HG02571 (cell line): ENCODE measurements at regions not wholly inside any gene's neighbourhood (a gene's known extent, or its start where the extent isn't known, plus 50 kb on each side); places are given as distances from the start of the nearest gene placed in this dataset.
"Not testable (repeated sequence)": the region's sequence is repeated elsewhere in the genome, so short reads cannot be mapped to it uniquely, and the experiment has no call there.

Experiments used
- ATAC-seq: cut with Tn5 transposase; IDR thresholded peaks from one replicate; pipeline ENCODE4 v1.9.1; 2021; ENCODE audit warnings: mild to moderate bottlenecking, moderate library complexity; ENCODE audit not compliant: unreplicated experiment

DNA sequence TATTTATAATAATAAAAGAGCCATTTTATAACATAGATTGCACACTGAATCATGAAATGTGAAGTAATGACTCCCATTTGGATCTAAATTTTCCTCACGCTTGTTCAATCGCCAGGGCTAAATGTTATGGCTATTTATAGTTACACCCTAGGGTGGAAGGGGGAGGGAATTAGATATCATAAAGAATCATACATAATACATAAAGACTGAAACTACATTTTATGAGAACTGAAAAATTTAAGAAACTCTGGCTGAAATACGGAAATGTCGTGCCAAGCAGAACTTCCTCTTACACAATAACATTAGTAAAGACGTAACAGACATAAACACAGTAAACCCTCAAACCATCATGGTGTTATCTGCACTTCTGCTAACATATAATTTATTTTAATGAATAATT is 327.5 kb upstream of the PHF14 start:
- no peak for ATAC-seq

- ATAC-seq = no peak
Measured at GRCh38 chr7:10648289-10648688, 325.4 kb upstream of the PHF14 start.

DNA sequence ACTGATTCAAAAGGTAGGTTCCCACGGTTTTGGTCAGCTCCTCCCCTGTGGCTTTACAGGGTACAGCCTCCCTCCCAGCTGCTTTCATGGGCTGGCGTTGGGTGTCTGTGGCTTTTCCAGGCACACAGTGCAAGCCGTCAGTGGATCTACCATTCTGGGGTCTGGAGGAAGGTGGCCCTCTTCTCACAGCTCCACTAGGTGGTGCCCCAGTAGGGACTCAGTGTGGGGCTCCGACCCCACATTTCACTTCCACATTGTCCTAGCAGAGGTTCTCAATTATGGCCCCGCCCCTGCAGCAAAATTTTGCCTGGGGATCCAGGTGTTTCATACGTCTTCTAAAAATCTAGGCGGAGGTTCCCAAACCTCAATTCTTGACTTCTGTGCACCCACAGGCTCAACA is 324.6 kb upstream of the PHF14 start:
- not testable (repeated sequence) for ATAC-seq

GRCh38 chr7:10655031-10655430 is 318.6 kb upstream of the PHF14 start:
- ATAC-seq = no peak

- ATAC-seq = no peak
Measured at GRCh38 chr7:10657201-10657600, 316.5 kb upstream of the PHF14 start.

GRCh38 chr7:10657837-10658236 is 315.8 kb upstream of the PHF14 start:
- no peak for ATAC-seq

GRCh38 chr7:10662491-10662890 is 311.2 kb upstream of the PHF14 start:
- no peak for ATAC-seq

DNA sequence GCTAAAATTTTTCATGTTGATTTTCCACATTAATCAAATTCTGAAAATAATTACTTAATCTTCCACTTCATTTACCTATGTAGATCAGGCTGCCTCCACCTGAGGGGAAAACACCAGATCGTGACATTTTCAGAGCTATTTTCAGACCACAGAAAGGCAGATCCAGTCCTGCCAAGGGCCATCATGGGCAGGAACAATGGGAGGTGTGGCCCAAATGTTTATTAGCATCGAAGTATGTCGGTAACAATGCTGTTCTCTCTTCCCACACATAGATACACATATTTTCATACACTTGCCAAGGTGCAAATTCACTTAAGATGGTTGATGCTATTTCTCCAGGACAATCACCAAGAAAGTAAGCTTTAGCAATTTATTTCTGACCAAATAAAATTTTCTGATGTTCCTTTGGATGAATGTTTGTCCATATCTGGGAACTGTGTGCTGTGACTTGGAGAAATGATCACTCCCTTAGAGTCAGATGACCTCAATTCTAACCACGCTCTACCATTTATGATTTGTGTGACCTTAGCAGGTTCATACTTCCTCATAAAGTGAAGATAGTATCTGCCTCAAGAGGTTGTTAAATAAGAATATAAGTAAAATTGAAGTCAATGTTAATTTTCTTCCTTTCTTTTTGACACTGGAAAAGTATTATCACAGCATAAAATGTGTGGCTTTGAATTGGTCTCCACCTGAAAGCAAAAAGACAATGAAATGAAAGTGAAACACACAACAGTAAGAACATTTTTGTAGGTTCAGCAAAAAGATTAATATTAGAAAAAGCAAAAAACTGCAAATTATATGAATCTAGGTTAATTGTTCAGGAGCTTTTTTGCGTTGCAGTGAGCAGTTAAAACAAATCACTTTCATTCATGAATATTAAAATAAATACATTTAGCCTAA is 310.4 kb upstream of the PHF14 start:
- no peak for ATAC-seq

DNA sequence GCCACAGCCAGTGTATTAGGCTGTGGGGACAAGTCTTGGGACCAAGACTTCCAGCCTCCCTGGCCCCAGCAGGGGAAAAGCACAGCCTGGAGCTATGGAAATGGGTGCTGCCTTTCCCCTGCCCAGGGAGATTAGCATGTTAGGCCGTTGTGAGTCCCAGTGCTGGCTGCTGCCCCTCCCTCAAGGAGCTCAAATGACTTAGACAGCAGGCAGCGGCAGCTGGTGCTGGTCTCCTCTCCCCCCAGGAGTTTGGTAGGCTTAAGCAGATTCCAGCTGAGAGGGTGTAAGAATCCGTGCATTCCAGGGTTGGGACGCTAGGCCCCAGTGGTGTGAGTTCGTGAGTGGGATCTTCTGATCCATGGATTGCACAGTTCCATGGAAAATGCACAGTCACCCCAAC is 301.5 kb upstream of the PHF14 start:
- no peak for ATAC-seq

GRCh38 chr7:10677211-10677610 is 296.5 kb upstream of the PHF14 start:
- ATAC-seq = no peak

- ATAC-seq = no peak
Measured at GRCh38 chr7:10677668-10678232, 295.9 kb upstream of the PHF14 start.

DNA sequence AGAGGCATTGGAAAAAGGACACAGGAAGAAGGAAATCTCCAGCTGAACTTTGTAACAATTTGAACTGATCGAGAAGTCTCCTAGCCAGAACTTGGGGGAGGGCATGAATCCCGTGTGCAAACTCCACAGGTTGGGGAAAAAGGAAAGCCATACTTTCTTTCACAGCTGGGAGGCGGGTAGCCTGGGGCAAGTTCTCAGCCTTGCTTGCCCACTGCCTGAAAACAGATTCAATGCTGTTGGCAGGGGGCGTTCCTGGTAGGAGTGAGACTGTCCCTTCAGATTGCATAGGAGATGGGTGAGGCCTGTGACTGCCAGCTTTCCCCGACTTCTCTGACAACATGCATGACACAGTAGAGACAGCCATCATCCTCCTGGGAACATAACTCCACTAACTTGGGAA is 289.1 kb upstream of the PHF14 start:
- no peak for ATAC-seq

- no peak for ATAC-seq
Measured at GRCh38 chr7:10685040-10685439, 288.6 kb upstream of the PHF14 start.

- no peak for ATAC-seq
Measured at GRCh38 chr7:10688544-10688943, 285.1 kb upstream of the PHF14 start.

- no peak for ATAC-seq
Measured at GRCh38 chr7:10696064-10696463, 277.6 kb upstream of the PHF14 start.

DNA sequence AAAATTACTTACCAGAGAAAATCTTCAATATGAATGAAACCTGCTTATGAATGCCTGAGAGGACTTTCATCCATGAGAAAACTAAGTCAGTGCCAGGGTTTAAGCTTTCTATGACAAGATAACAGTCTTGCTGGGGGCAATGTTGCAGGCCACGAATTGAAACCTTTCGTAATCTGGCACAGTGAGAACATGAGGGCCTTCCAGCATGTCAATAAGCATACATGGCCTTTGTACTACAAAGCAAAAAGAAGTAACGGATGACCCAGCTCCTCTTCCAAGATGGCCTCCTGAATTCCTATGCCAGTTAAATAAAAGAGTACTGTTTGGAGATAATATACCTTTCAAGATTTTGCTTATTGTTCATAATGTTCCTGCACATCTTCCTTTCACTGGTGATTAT is 270.6 kb upstream of the PHF14 start:
- ATAC-seq = no peak

- no peak for ATAC-seq
Measured at GRCh38 chr7:10703981-10704380, 269.7 kb upstream of the PHF14 start.

DNA sequence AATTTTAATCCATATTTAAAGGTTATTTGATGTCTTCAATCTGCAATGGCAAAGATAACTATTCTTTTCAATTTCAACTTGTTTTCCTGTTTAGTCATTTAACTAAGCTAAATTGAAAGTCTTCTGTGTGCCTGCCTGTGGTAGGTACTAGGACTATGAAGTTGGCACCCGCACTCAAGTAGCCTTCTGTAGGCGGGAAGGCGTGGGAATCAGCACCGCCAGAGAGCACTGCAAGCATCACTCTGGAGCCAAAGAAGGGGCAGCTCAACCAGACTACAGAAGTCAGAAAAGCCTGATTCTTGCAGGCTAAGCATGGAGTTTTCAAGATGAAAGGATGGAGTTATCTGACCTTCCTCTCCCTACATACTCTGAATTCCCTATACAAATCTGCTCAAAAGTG is 269.0 kb upstream of the PHF14 start:
- ATAC-seq = no peak

GRCh38 chr7:10706875-10707493 is 266.7 kb upstream of the PHF14 start:
- ATAC-seq = peak; percentile 100

DNA sequence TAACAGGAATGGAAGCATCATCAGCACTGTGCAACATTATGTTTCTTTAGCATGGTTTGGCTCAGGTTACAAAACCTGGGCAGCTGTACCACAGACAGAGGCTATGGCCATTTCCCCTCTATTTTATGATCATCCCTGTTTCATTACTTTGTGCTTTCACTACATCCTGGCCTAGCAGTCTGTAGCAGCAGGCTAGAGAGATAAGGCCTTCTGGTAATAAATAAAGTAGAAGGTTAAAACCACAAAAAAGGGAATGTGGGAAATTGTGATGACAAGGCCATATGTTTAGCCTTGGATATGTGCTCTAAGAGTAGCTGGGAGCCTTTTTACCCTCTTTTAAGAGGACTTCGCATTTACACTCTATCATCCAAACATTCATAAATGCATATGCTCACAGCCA is 266.2 kb upstream of the PHF14 start:
- peak; percentile 17 for ATAC-seq

DNA sequence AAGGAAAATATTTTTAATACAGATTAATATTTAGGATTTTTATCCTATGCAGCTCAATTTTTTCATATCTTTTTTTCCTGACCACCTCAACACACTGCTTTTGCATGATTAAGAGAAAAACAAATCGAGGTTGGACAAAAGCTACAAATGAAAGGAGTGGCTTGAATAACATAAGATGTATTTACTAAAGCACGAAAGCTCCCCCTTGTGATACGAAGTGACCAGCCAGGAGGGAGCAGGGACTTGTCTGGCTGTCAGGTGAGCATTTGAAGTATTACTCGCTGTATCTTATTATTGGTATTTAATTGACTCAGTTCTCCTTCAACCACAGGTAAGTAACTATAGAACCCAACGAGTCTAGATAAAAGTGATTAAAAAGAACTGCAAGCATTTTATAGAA is 265.2 kb upstream of the PHF14 start:
- no peak for ATAC-seq

DNA sequence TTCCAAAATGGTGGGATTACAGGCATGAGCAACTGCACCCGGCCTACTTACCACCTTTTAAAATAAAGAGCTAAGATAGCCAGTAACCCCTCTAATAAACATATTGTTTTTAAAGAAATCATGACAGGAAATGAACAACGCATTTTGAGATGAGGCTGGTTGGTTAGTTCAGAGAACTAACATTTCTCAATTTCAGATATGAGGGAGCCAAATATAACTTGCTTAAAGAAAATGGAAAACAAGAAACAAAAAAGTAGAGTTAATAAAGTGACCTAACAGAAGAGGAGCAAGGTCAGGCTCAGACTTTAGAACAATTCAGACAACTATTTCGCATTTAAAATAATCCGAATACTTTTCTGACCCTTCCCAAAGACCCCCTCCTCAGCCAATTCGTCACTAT is 254.9 kb upstream of the PHF14 start:
- ATAC-seq = no peak
